GM19324 (cell line): ENCODE measurements at regions not wholly inside any gene's neighbourhood (a gene's known extent, or its start where the extent isn't known, plus 50 kb on each side); places are given as distances from the start of the nearest gene placed in this dataset.
"Not testable (repeated sequence)": the region's sequence is repeated elsewhere in the genome, so short reads cannot be mapped to it uniquely, and the experiment has no call there.

Experiments
- ATAC-seq: cut with Tn5 transposase; IDR thresholded peaks from one replicate; pipeline ENCODE4 v1.9.1; 2021; ENCODE audit warnings: mild to moderate bottlenecking, moderate library complexity; ENCODE audit not compliant: unreplicated experiment, low FRiP score

- ATAC-seq: no peak
These were observed 135.9 kb upstream of the ID2 start for GRCh38 chr2:8545695-8546611.

- ATAC-seq: no peak
These were observed 135.1 kb upstream of the ID2 start for GRCh38 chr2:8546612-8547283.

GRCh38 chr2:8547284-8548064 lies 134.4 kb upstream of the ID2 start:
- no peak for ATAC-seq

GRCh38 chr2:8548065-8548618 lies 133.7 kb upstream of the ID2 start:
- no peak for ATAC-seq

GRCh38 chr2:8548619-8549150 lies 133.2 kb upstream of the ID2 start:
- no peak for ATAC-seq

GRCh38 chr2:8549273-8549922 lies 132.5 kb upstream of the ID2 start:
- ATAC-seq: no peak

- ATAC-seq: no peak
These were observed 131.9 kb upstream of the ID2 start for GRCh38 chr2:8549942-8550341.

GRCh38 chr2:8550481-8550880 lies 131.4 kb upstream of the ID2 start:
- ATAC-seq: no peak

- no peak for ATAC-seq
These were observed 130.8 kb upstream of the ID2 start for GRCh38 chr2:8550937-8551621.

- no peak for ATAC-seq
These were observed 130.2 kb upstream of the ID2 start for GRCh38 chr2:8551622-8552074.

GRCh38 chr2:8552293-8552801 lies 129.5 kb upstream of the ID2 start:
- peak; percentile 53 for ATAC-seq

- ATAC-seq: no peak
These were observed 128.2 kb upstream of the ID2 start for GRCh38 chr2:8553643-8554042.

GRCh38 chr2:8554296-8554806 lies 127.5 kb upstream of the ID2 start:
- ATAC-seq: no peak

GRCh38 chr2:8555543-8555942 lies 126.3 kb upstream of the ID2 start:
- ATAC-seq: no peak

GRCh38 chr2:8558096-8558495 lies 123.8 kb upstream of the ID2 start:
- ATAC-seq: no peak

GRCh38 chr2:8558956-8559355 lies 122.9 kb upstream of the ID2 start:
- ATAC-seq: no peak

GRCh38 chr2:8559805-8560204 lies 122.1 kb upstream of the ID2 start:
- no peak for ATAC-seq

GRCh38 chr2:8561692-8562091 lies 120.2 kb upstream of the ID2 start:
- ATAC-seq: not testable (repeated sequence)
